Activated CD8-positive, alpha-beta memory T cell treated with anti-CD3 and anti-CD28 coated beads for 24 hours (primary cell): ENCODE measurements at regions not wholly inside any gene's neighbourhood (a gene's known extent, or its start where the extent isn't known, plus 50 kb on each side); places are given as distances from the start of the nearest gene placed in this dataset.

Experiments
- DNase-seq: peaks from one replicate; pipeline ENCODE4 v3.0.0-alpha.2; 2020

GRCh38 chr21:37967036-37967435 is 50.8 kb upstream of the KCNJ6 start:
- no peak for DNase-seq

GRCh38 chr21:37968744-37969143 is 52.5 kb upstream of the KCNJ6 start:
- DNase-seq: no peak

DNA sequence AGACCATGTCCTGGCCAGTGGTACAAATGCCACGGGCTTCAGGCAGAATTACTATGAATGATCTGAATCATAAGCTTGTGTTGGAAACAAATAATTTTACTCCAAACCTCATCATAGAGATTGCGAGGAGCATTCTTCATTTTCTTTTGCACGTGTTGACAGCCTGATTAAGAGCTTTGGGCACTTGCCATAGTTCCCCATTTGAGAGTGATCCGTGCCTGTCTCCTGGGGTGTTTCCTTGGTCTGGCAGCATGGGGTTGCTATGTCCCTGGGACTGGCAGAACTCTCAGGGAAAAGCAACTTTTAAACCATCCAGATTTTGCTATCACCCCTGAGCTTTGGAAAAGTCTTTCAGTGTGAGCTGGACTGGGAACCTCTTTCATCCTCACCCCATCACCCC is 54.3 kb upstream of the KCNJ6 start:
- DNase-seq: no peak

DNA sequence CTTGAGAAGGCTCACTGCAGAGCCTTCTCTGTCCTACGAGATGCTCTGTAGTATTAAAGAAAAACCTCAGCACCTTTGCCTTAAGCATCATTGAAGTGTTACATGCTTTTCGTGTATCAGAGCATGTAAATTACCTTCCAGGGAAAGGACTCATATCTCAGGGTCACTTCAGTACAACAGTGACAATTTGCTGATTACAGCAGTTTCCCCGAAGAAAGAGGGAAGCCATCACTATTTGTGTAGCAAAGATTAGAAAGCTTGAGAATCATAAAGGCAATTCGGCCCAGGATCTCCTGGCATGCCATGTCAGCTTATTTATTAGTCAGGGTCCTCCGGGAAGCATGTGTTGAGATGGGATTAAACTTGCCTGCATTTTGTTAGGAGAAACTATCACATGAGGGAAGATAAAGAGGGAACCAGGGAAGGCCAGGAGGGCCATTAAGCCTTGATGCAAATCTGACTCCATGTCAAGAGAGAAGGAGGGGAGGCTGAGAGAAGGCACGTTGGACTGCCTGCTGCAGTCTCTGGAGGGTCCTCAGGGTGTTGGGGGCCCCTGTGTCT is 55.2 kb upstream of the KCNJ6 start:
- no peak for DNase-seq

GRCh38 chr21:37974081-37974480 is 57.8 kb upstream of the KCNJ6 start:
- DNase-seq: no peak

GRCh38 chr21:37982496-37983318 is 66.5 kb upstream of the KCNJ6 start:
- no peak for DNase-seq

DNA sequence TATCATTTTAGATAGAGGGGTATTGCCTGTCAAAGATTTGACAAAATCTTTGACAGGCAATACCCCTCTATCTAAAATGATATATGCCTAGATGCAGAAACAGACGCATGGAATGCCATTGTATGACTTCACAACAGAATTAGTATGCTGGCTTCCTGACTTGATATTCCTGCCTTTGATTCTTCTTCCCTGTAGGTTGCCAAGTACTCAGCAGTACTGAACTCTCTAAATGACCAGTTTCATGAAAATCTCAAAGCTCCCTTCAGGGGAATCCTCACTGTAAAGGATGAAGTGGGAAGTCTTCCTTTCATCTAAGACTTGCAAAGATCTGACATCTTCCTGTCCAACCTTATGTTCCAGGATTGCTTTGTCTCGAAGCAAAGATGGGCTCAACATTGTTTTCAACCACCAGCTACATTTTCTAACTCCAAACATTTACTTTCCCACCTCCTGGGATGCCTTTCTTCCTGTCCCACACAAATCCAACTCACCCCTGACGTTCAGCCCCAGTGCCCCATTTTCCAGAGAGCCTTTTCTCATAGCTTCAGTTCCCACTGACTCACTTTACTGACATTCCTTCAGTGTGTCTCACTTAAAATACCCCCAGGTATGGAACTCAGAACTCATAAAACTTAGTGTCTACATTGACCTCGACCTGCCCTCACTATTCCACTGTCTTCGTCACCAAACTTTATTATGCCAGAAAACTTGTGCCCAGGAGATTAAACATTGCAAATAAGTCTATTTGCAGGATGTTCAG is 67.3 kb upstream of the KCNJ6 start:
- DNase-seq: no peak

DNA sequence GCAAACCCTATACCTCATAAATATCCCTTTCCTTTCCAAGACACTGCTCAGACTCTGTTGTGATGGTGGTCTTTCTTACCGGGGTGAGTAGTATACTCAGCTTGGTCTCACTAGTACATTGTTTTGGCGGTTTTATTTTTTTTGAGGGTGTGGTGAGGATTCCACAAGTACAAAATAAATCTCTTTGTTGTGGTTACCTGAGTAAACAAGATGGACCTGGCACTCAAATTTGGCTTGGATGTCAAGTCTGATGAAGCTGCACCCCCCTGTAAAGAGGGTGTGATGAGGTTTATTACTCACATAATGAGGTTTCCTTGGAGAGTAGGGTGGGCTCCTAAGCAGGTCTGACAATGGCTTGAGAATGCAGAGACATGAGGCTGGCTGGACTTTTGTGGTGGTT is 68.2 kb upstream of the KCNJ6 start:
- no peak for DNase-seq

DNA sequence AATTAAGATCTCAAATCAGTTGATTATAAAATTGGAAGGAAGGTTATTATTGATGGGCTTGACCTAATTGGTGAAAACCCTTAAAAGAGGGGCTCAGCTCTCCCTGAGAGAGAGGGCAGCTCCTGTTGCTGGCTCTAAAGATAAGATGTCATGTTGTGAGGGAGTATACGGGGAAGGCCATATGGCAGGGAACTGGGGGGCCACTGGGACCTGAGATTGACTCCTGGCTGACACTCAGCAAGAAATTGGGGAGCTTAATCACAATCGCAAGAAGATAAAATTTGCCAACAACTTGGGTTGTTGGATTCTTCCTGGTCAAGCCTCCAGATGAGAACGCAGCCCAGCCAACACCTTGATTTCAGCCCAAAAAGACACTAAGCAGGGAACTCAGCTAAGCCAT is 69.7 kb upstream of the KCNJ6 start:
- no peak for DNase-seq

GRCh38 chr21:37986751-37987399 is 70.6 kb upstream of the KCNJ6 start:
- no peak for DNase-seq

GRCh38 chr21:37987668-37988067 is 71.4 kb upstream of the KCNJ6 start:
- DNase-seq: no peak

DNA sequence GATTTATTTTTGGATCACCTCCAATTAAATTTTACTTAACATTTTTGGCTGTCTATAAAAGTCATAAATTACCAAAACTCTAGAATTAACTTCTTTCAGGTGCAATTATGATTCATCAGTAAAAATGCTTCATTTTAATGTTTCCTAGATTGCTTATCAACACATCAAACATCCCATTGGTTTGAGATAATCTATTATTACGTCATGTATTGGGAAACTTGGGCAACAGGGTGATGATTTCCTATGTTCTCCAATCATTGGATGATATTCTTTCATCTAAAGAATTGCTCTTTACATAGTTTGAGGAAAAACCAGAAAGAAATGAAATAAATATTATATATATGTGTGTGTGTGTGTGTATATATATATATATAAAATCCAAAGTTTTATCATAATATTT is 76.8 kb upstream of the KCNJ6 start:
- no peak for DNase-seq

DNA sequence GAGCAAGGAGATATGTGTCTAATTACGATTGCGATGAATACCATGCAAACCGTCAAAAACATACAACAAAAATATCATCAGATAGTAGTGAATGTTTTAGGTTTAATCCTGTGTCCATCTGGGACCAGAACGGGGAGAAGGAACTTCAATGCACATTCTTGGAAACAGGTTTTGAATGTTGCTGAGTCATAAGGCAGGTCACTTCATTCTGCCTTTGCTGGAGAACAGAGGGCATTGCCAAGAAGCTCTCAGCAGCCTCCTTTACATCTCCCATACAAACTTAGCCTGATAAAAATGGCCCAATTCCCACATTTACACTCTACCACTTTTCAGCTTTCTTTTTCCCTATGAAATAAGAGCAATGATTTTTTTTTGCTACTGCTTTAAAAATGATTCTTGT is 78.0 kb upstream of the KCNJ6 start:
- DNase-seq: no peak

GRCh38 chr21:38012672-38013071 is 96.4 kb upstream of the KCNJ6 start:
- DNase-seq: no peak

DNA sequence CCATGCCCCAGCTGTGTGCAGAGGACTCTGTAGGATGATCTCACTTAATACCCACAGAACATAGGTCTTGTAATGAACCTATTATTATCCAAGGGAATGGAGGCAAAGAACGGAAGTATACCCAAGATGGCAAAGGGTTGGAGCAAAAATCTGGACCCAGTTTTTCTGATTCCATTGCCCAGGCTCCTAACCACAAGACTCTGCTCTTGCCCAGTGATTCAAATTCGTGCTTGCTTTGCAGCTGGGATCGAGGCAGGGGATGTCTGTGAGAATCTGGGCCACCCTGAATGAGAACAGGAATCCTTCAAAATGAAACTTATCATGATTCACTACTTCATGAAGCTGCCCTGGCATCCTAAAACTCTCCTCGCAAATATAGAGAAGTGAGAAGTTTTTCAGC is 97.5 kb upstream of the KCNJ6 start:
- DNase-seq: no peak

GRCh38 chr21:38014298-38014697 is 98.0 kb upstream of the KCNJ6 start:
- DNase-seq: no peak

DNA sequence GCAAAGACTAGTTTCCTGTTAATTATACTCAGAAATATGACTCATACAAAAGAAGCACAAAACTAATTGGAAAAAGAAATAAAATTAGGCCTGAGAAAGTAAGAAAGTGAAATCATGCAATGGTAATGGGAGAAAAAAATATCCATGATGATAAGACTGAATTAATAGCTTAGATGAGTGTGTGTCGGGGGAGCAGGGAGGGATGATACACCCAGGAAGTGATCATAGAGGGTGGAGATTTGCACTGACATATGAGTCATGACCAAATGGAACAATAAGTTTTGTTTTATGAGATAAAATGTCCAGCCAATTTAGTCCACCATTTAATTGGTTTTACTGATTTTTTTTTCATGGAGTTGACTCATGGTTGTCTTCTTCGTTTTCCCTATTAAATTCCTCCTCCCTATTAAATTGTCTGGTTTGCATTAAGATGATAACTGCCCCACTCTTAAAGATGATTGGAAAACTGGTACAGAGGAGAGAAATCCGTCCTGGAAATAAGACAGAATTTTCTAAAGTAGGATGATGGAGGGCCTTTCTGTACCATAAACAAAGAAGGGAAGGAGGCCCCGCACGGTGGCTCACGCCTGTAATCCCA is 111.7 kb upstream of the KCNJ6 start:
- DNase-seq: no peak

DNA sequence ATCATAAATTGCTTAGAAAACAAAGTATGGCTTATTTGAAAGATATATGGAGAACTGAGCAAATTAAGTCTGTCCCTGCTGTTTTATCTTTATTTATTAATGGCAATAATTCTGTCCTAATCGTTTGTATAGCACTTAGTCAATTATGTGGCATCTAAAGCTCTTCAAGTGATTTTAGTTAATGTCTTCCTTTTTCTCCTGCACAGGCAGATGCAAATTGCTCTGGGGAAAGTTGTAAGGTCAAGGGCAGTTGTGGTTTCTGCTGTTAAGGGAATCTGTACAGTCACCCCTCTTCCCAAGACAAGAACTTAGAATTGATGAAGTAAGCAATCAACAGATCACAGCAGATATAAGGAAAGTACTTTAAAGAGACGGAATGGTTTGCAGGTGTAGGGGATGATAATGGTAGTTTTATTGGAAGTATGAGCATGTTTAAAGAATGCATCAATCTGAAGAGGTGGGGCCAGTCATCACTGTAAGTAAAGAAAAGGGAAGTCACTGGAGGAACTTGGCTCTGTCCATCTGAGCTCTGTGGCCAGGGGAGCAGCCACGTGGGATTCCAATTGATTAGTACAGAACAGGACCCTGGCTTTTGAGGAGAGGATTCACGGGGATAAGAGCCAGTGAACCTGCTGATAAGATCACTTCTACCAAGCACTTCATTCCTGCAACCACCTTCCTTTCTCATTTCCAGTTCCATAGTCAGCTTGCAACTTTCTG is 116.0 kb upstream of the KCNJ6 start:
- DNase-seq: no peak

- DNase-seq: no peak
Observed at GRCh38 chr21:38036016-38036415, 119.8 kb upstream of the KCNJ6 start.

- no peak for DNase-seq
Observed at GRCh38 chr21:38037416-38037815, 121.2 kb upstream of the KCNJ6 start.

DNA sequence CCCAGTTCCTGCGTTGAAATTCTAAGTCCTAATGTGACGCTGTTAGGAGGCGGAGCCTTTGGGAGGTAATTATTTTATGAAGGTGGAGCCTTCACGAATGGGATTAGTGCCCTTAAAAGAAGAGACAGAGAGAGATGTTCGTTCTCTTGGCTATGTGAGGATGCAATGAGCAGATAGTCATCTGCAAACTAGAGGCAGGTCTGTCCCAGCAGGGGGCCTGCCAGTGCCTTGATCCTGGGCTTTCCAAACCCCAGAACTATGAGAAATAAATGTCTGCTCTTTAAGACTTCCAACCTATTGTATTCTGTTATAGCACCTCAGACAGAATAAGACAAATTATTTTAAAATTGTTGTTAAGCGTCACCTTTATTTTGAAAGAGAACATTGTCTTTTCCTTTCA is 123.1 kb upstream of the KCNJ6 start:
- no peak for DNase-seq

DNA sequence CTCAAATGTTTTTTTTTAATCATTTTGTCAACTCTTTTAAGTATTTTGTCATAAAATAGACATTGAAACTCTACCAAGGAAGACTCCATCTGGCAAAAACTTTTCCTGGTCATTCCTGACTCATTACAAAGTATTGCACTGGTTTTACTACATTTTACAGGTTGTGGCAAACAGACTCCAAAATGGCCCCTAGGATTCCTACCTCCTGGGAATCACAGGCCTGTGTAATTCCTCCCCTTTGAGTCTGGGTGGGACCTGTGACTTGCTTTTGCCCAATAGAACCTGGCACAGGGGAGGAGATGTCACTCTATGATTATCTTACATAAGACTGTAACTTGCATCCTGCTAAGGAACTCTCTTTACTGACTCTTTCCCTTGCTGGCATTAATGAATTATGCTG is 123.6 kb upstream of the KCNJ6 start:
- DNase-seq: no peak

DNA sequence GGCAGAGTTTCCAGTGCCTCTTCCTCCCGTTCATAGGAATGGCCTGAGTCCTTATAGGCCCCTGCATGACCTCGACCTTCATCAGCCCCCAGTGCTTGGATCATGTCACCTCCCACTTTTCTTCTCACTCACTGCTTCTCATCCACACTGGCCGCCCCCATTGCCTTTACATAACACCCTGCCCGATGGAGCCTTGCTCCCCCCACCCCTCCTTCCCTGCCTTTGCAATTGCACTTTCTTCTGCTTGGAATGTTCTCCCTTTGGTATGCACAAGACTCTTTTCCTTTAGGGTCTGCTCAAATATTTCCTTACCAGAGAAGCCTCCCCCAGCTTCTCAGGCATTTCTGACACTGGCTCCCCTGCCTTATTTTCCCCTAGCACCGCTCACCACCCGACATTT is 125.2 kb upstream of the KCNJ6 start:
- no peak for DNase-seq
